CD8-positive, alpha-beta memory T cell (primary cell): ENCODE measurements at regions not wholly inside any gene's neighbourhood (a gene's known extent, or its start where the extent isn't known, plus 50 kb on each side); places are given as distances from the start of the nearest gene placed in this dataset.

Source experiments
- CTCF ChIA-PET: fragments of 350-600 bp; sonication (Branson Sonifier 250); formaldehyde crosslinking; loops from one replicate; lab custom pipeline; 2021; ENCODE audit warnings: antibody characterized with exemption; lab: Charles Lee
- POLR2A ChIA-PET: fragments of 350-600 bp; sonication (Branson Sonifier 250); formaldehyde crosslinking; loops from one replicate; lab custom pipeline; 2021; ENCODE audit warnings: antibody characterized with exemption; lab: Charles Lee
- DNase-seq, 5 donors: peaks; one replicate each; pipeline versions ENCODE4 v3.0.0 to v3.0.0-alpha.2; 2020 to 2022; ENCODE audit warnings: mixed read lengths in 1 of 5
- H3K27ac ChIP-seq: one replicate; pipeline ENCODE4 v1.7.0; 2013; ENCODE audit warnings: low read depth, mild to moderate bottlenecking, low read length, moderate library complexity
- H3K27me3 ChIP-seq: 2 replicates; pipeline ENCODE4 v1.7.0; 2013; ENCODE audit warnings: low read length, mild to moderate bottlenecking; ENCODE audit not compliant: insufficient read depth, poor library complexity, severe bottlenecking
- H3K36me3 ChIP-seq: 2 replicates; pipeline ENCODE4 v1.7.0; 2013; ENCODE audit warnings: mild to moderate bottlenecking, low read length, moderate library complexity; ENCODE audit not compliant: insufficient read depth
- H3K4me1 ChIP-seq: 2 replicates; pipeline ENCODE4 v1.7.0; 2013; ENCODE audit warnings: mild to moderate bottlenecking, low read length, moderate library complexity; ENCODE audit not compliant: insufficient read depth
- H3K4me3 ChIP-seq: 2 replicates; pipeline ENCODE4 v1.7.0; 2013; ENCODE audit warnings: mild to moderate bottlenecking, low read length
- H3K9me3 ChIP-seq: 2 replicates; pipeline ENCODE4 v1.7.0; 2013; ENCODE audit warnings: mild to moderate bottlenecking, low read length
- H3K27ac Mint-ChIP-seq, 8 donors: one replicate each; pipeline ENCODE4 v1.8.0; 2020 to 2021; ENCODE audit warnings: mixed read lengths in 8 of 8, mild to moderate bottlenecking in 6 of 8, inconsistent platforms in 3 of 8, moderate library complexity in 3 of 8
- H3K27me3 Mint-ChIP-seq, 2 donors: one replicate each; pipeline ENCODE4 v1.8.0; 2020 to 2021; ENCODE audit warnings: mixed read lengths in 2 of 2, mild to moderate bottlenecking in 1 of 2, moderate library complexity in 1 of 2
- H3K36me3 Mint-ChIP-seq, 3 donors: one replicate each; pipeline ENCODE4 v1.8.0; 2020 to 2021; ENCODE audit warnings: mixed read lengths in 3 of 3, inconsistent platforms in 1 of 3, mild to moderate bottlenecking in 1 of 3
- H3K4me1 Mint-ChIP-seq, 3 donors: one replicate each; pipeline ENCODE4 v1.8.0; 2020 to 2021; ENCODE audit warnings: mixed read lengths in 3 of 3, inconsistent platforms in 1 of 3, mild to moderate bottlenecking in 1 of 3
- H3K4me3 Mint-ChIP-seq, 7 donors: one replicate each; pipeline ENCODE4 v1.8.0; 2020 to 2021; ENCODE audit warnings: mixed read lengths in 7 of 7, mild to moderate bottlenecking in 6 of 7, moderate library complexity in 4 of 7, inconsistent platforms in 2 of 7
- H3K9me3 Mint-ChIP-seq, 5 donors: one replicate each; pipeline ENCODE4 v1.8.0; 2020 to 2022; ENCODE audit warnings: mixed read lengths in 5 of 5, mild to moderate bottlenecking in 3 of 5, moderate library complexity in 2 of 5, inconsistent platforms in 1 of 5

- no peak overlapping the region for H3K4me3 ChIP-seq
- H3K27ac Mint-ChIP-seq, result no peak overlapping the region
- no peak overlapping the region for H3K4me3 Mint-ChIP-seq
- H3K4me1 Mint-ChIP-seq, result no peaks in the 10 kb centered on the region
- DNase-seq, result no peak
- peaks cover 0 to 5% (median 2%) of the 10 kb centered on the region in 3 donors for H3K36me3 Mint-ChIP-seq
- peaks cover 3 to 19% of the 10 kb centered on the region in 2 donors for H3K27me3 Mint-ChIP-seq
- ChIA-PET CTCF (no interaction called here), POLR2A (no interaction called here)
- H3K36me3 ChIP-seq, result no peaks in the 10 kb centered on the region
- H3K9me3 ChIP-seq, result no peaks in the 10 kb centered on the region
- H3K27me3 ChIP-seq, result no peaks in the 10 kb centered on the region
- no peak overlapping the region for H3K27ac ChIP-seq
- H3K4me1 ChIP-seq, result no peaks in the 10 kb centered on the region
- H3K9me3 Mint-ChIP-seq, result peaks cover 5 to 12% (median 7%) of the 10 kb centered on the region in 5 donors
Observed at GRCh38 chr10:31596765-31597164, 277.7 kb downstream of the ZEB1 start.

- peaks cover 0 to 9% (median 2%) of the 10 kb centered on the region in 3 donors for H3K36me3 Mint-ChIP-seq
- no peaks in the 10 kb centered on the region for H3K9me3 ChIP-seq
- CTCF ChIA-PET, result no interaction called here
- peaks cover 5 to 24% of the 10 kb centered on the region in 2 donors for H3K27me3 Mint-ChIP-seq
- H3K27me3 ChIP-seq, result no peaks in the 10 kb centered on the region
- H3K4me1 Mint-ChIP-seq, result no peaks in the 10 kb centered on the region
- H3K27ac Mint-ChIP-seq, result no peak overlapping the region
- no peak overlapping the region for H3K4me3 ChIP-seq
- H3K4me3 Mint-ChIP-seq, result no peak overlapping the region
- H3K27ac ChIP-seq, result no peak overlapping the region
- H3K9me3 Mint-ChIP-seq, result peaks cover 10 to 20% (median 13%) of the 10 kb centered on the region in 5 donors
- no peaks in the 10 kb centered on the region for H3K36me3 ChIP-seq
- H3K4me1 ChIP-seq, result no peaks in the 10 kb centered on the region
- no peak for DNase-seq
- POLR2A ChIA-PET, result no interaction called here
Observed at GRCh38 chr10:31595992-31596391, 277.0 kb downstream of the ZEB1 start.

DNA sequence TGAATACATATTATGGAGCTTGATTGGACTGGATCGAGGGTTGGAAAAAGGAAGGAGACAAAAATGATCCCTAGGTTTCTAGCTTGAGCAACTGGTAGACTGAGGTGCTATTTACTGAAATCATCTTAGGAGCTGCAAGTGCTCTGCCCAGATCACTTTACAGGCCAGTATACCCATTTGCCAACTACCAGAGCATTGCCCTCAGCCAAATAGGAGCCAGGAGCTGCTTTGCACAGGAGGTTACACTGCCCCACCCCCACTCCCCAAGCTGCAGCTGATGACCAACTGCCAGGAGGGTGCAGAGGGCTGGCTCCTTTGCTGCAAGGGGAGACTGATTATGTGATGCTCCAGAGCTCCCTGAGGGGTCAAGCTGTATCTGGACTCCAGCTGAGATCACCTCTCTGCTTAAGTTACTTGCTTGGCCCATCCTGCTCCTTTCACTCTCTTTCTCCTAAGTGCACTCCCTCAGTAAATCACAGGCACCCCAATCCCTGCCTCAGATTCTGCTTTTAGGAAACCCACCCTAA lies 275.4 kb downstream of the ZEB1 start:
- DNase-seq, result no peak
- Mint-ChIP-seq H3K27me3 (peaks cover 2 to 33% of the 10 kb centered on the region in 2 donors), H3K4me3 (no peak overlapping the region), H3K36me3 (peaks cover 0 to 9% (median 2%) of the 10 kb centered on the region in 3 donors), H3K9me3 (peaks cover 10 to 28% (median 16%) of the 10 kb centered on the region in 5 donors), H3K4me1 (no peaks in the 10 kb centered on the region), H3K27ac (no peak overlapping the region)
- H3K27me3 ChIP-seq, result no peaks in the 10 kb centered on the region
- no peaks in the 10 kb centered on the region for H3K9me3 ChIP-seq
- H3K36me3 ChIP-seq, result no peaks in the 10 kb centered on the region
- ChIA-PET CTCF (no interaction called here), POLR2A (no interaction called here)
- no peak overlapping the region for H3K27ac ChIP-seq
- no peak overlapping the region for H3K4me3 ChIP-seq
- no peaks in the 10 kb centered on the region for H3K4me1 ChIP-seq

- CTCF ChIA-PET, result no interaction called here
- no peaks in the 10 kb centered on the region for H3K9me3 ChIP-seq
- no peak overlapping the region for H3K27ac Mint-ChIP-seq
Observed at GRCh38 chr10:31593124-31593523, 274.1 kb downstream of the ZEB1 start.

DNA sequence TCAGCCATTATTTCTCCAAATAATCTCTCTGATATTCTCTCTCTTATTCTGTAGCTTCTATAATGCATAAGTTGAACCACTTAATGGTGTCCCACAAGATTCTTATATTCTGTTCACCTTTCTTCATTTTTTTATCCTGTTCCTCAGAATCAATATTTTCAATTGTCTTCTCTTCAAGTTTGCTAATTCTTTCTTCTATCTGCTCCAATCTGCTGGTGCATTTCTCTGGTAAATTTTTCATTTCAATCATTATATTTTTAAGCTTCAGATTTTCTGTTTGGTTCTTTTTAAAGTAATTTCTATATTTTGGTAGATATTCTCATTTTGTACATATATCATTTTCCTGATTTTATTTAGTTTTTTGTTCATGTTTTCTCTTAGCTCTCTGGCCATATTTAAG lies 272.6 kb downstream of the ZEB1 start:
- ChIA-PET POLR2A (no interaction called here), CTCF (no interaction called here)
- Histone ChIP-seq H3K4me3 (no peak overlapping the region), H3K4me1 (no peaks in the 10 kb centered on the region), H3K27ac (no peak overlapping the region), H3K36me3 (no peaks in the 10 kb centered on the region), H3K9me3 (no peaks in the 10 kb centered on the region), H3K27me3 (no peaks in the 10 kb centered on the region)
- Mint-ChIP-seq H3K4me3 (no peak overlapping the region), H3K36me3 (peaks cover 0 to 9% (median 2%) of the 10 kb centered on the region in 3 donors), H3K27ac (no peak overlapping the region), H3K4me1 (peaks cover 4 to 6% (median 6%) of the 10 kb centered on the region in 3 donors), H3K9me3 (peaks cover 10 to 28% (median 16%) of the 10 kb centered on the region in 5 donors), H3K27me3 (peaks cover 13 to 46% of the 10 kb centered on the region in 2 donors)
- no peak for DNase-seq

More at GRCh38 chr10:31593124-31593523, 274.1 kb downstream of the ZEB1 start:
- Mint-ChIP-seq H3K36me3 (peaks cover 0 to 9% (median 2%) of the 10 kb centered on the region in 3 donors), H3K27me3 (peaks cover 2 to 35% of the 10 kb centered on the region in 2 donors), H3K4me3 (no peak overlapping the region), H3K9me3 (peaks cover 10 to 28% (median 16%) of the 10 kb centered on the region in 5 donors), H3K4me1 (no peaks in the 10 kb centered on the region)
- no peak overlapping the region for H3K27ac ChIP-seq
- POLR2A ChIA-PET, result no interaction called here
- DNase-seq, result no peak
- H3K4me1 ChIP-seq, result no peaks in the 10 kb centered on the region
- no peaks in the 10 kb centered on the region for H3K27me3 ChIP-seq
- no peaks in the 10 kb centered on the region for H3K36me3 ChIP-seq
- H3K4me3 ChIP-seq, result no peak overlapping the region

- no peaks in the 10 kb centered on the region for H3K9me3 ChIP-seq
- Mint-ChIP-seq H3K36me3 (peaks cover 0 to 9% (median 2%) of the 10 kb centered on the region in 3 donors), H3K27me3 (peaks cover 16 to 55% of the 10 kb centered on the region in 2 donors), H3K9me3 (peaks cover 10 to 28% (median 16%) of the 10 kb centered on the region in 5 donors), H3K27ac (no peak overlapping the region), H3K4me3 (no peak overlapping the region), H3K4me1 (peaks cover 4 to 6% (median 6%) of the 10 kb centered on the region in 3 donors)
- H3K27ac ChIP-seq, result no peak overlapping the region
- no peaks in the 10 kb centered on the region for H3K36me3 ChIP-seq
- ChIA-PET POLR2A (no interaction called here), CTCF (no interaction called here)
- H3K4me1 ChIP-seq, result no peaks in the 10 kb centered on the region
- H3K4me3 ChIP-seq, result no peak overlapping the region
- DNase-seq, result no peak
- no peaks in the 10 kb centered on the region for H3K27me3 ChIP-seq
Observed at GRCh38 chr10:31590023-31590800, 271.2 kb downstream of the ZEB1 start.

- POLR2A ChIA-PET, result no interaction called here
- Histone ChIP-seq H3K36me3 (no peaks in the 10 kb centered on the region), H3K27ac (no peak overlapping the region), H3K9me3 (no peaks in the 10 kb centered on the region), H3K27me3 (no peaks in the 10 kb centered on the region), H3K4me3 (no peak overlapping the region), H3K4me1 (no peaks in the 10 kb centered on the region)
- Mint-ChIP-seq H3K27ac (no peak overlapping the region), H3K9me3 (peaks cover 10 to 25% (median 16%) of the 10 kb centered on the region in 5 donors), H3K4me3 (peak overlapping the region in 1 of 7 donors; percentile 65), H3K27me3 (peaks cover 16 to 61% of the 10 kb centered on the region in 2 donors), H3K36me3 (peaks cover 0 to 9% (median 2%) of the 10 kb centered on the region in 3 donors), H3K4me1 (peaks cover 4 to 6% (median 6%) of the 10 kb centered on the region in 3 donors)
- no peak for DNase-seq
- CTCF ChIA-PET, result no interaction called here
Observed at GRCh38 chr10:31587691-31588090, 268.7 kb downstream of the ZEB1 start.
